ENCODE measurements at regions not wholly inside any gene's neighbourhood (a gene's known extent, or its start where the extent isn't known, plus 50 kb on each side); places are given as distances from the start of the nearest gene placed in this dataset.

DNA sequence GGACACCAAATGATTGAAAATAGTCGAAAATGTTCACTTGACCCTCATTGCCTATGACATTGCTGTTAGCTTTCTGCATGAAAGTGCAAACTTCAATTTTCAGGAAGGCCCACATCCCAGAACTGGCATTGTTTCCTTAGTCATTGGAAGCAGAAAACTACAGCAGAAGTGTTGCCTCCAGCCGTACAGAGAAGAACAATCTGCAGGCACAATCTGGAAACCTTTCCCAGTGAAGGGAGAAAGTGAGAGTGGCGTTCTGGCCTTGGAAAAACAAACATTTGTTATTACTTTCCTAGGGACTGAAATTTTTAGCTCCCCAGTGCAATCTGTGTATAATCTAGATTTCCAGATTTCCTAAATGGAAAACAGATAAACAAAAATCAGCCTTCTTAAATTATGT, 529.5 kb upstream of the RBFOX1 start:
- TF ChIP-seq, protein P1, sequence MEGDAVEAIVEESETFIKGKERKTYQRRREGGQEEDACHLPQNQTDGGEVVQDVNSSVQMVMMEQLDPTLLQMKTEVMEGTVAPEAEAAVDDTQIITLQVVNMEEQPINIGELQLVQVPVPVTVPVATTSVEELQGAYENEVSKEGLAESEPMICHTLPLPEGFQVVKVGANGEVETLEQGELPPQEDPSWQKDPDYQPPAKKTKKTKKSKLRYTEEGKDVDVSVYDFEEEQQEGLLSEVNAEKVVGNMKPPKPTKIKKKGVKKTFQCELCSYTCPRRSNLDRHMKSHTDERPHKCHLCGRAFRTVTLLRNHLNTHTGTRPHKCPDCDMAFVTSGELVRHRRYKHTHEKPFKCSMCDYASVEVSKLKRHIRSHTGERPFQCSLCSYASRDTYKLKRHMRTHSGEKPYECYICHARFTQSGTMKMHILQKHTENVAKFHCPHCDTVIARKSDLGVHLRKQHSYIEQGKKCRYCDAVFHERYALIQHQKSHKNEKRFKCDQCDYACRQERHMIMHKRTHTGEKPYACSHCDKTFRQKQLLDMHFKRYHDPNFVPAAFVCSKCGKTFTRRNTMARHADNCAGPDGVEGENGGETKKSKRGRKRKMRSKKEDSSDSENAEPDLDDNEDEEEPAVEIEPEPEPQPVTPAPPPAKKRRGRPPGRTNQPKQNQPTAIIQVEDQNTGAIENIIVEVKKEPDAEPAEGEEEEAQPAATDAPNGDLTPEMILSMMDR (IDR thresholded peaks at IDR 0.05), result no peak
- TF ChIP-seq POLR2A (IDR thresholded peaks at IDR 0.05), result no peak
